ENCODE measurements at regions not wholly inside any gene's neighbourhood (a gene's known extent, or its start where the extent isn't known, plus 50 kb on each side); places are given as distances from the start of the nearest gene placed in this dataset.

DNA sequence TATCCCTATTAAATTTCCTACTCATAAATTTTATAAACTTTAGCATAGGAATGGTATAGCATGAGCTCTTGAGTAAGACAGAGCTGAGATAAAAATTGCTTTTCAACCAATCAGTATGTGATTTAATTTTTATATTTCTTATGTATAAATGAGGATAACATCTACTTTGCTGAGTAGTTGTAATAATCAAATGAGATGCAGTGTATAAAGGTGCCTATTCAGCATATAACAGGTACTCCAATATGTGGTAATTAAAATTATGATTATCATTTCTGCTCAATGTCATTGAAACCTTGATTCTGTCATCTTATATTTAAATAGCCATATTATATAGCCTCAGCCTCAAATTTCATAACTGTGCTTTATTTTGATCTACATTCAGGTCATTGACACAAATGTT, 700.4 kb upstream of the SLC8A1 start:
- Histone ChIP-seq H3K4me1 (ENCODE audit: insufficient read depth, low read length, poor library complexity, severe bottlenecking) (no peaks in the 10 kb centered on the region), H3K4me2 (ENCODE audit: low read length) (no peak overlapping the region), H2AFZ (ENCODE audit: low read length) (no peak overlapping the region), H3K9me2 (ENCODE audit: insufficient read depth, low read length) (no peaks in the 10 kb centered on the region), H3K9me3 (ENCODE audit: low read length) (no peaks in the 10 kb centered on the region), H4K20me1 (ENCODE audit: insufficient read depth, low read length) (no peaks in the 10 kb centered on the region), H3K4me3 (ENCODE audit: low read depth, low read length, poor library complexity, severe bottlenecking) (no peak overlapping the region), H3K79me2 (ENCODE audit: insufficient read depth, low read depth, low read length) (no peaks in the 10 kb centered on the region), H3K27ac (ENCODE audit: low read depth, low read length, poor library complexity, severe bottlenecking) (no peak overlapping the region), H3K36me3 (ENCODE audit: insufficient read depth, low read length) (no peaks in the 10 kb centered on the region)
- intact Hi-C loops (cut with micrococcal nuclease; ENCODE audit: unreplicated experiment) = no loop called here
- DNase-seq (ENCODE audit: low spot score) = no peak
- BruUV-seq (replicated peaks) = no TSS peak
- ChIA-PET POLR2A (interaction anchor here (0.8 to 1.1 kb wide), 2 partner anchors 9 to 38 kb away, joined by 3 to 4 read pairs; no protein-coding TSS in a partner anchor), CTCF (ENCODE audit: unreplicated experiment) (no interaction called here)
- TF ChIP-seq, protein P1, sequence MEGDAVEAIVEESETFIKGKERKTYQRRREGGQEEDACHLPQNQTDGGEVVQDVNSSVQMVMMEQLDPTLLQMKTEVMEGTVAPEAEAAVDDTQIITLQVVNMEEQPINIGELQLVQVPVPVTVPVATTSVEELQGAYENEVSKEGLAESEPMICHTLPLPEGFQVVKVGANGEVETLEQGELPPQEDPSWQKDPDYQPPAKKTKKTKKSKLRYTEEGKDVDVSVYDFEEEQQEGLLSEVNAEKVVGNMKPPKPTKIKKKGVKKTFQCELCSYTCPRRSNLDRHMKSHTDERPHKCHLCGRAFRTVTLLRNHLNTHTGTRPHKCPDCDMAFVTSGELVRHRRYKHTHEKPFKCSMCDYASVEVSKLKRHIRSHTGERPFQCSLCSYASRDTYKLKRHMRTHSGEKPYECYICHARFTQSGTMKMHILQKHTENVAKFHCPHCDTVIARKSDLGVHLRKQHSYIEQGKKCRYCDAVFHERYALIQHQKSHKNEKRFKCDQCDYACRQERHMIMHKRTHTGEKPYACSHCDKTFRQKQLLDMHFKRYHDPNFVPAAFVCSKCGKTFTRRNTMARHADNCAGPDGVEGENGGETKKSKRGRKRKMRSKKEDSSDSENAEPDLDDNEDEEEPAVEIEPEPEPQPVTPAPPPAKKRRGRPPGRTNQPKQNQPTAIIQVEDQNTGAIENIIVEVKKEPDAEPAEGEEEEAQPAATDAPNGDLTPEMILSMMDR (conservative IDR thresholded peaks at IDR 0.05; ENCODE audit: low read length) = no peak
- TF ChIP-seq EZH2phosphoT487 (IDR thresholded peaks at IDR 0.05; ENCODE audit: borderline replicate concordance, low read depth, low read length) = no peak

DNA sequence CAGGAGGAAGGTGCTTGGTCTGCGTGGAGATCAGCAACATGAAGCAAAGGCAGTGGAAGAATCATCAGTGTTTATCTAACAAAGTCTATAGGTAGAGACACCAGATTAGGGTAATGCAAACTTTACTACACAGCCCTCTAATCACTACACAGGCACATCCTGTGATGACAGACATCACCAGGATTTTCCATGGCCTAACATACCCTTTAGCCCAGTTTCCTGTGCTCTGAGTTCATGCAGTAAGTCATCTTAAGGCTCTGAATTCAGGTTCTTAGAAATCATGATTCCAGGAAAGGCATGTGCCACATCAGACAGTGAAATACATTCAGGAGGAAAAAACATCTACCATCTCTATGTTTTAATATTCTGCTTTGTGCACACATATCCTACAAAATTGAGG, 708.5 kb upstream of the SLC8A1 start:
- Histone ChIP-seq H3K4me3 (ENCODE audit: low read depth, low read length, poor library complexity, severe bottlenecking) (no peak overlapping the region), H3K4me1 (ENCODE audit: insufficient read depth, low read length, poor library complexity, severe bottlenecking) (no peaks in the 10 kb centered on the region), H2AFZ (ENCODE audit: low read length) (no peak overlapping the region), H3K79me2 (ENCODE audit: insufficient read depth, low read depth, low read length) (no peaks in the 10 kb centered on the region), H4K20me1 (ENCODE audit: insufficient read depth, low read length) (no peaks in the 10 kb centered on the region), H3K27ac (ENCODE audit: low read depth, low read length, poor library complexity, severe bottlenecking) (no peak overlapping the region), H3K36me3 (ENCODE audit: insufficient read depth, low read length) (no peaks in the 10 kb centered on the region), H3K9me3 (ENCODE audit: low read length) (no peaks in the 10 kb centered on the region), H3K4me2 (ENCODE audit: low read length) (no peak overlapping the region), H3K9me2 (ENCODE audit: insufficient read depth, low read length) (no peaks in the 10 kb centered on the region)
- ChIA-PET CTCF (ENCODE audit: unreplicated experiment) (no interaction called here), POLR2A (no interaction called here)
- DNase-seq (ENCODE audit: low spot score) = no peak
- intact Hi-C loops (cut with micrococcal nuclease; ENCODE audit: unreplicated experiment) = no loop called here
- BruUV-seq (replicated peaks) = no TSS peak
- TF ChIP-seq, protein P1 (conservative IDR thresholded peaks at IDR 0.05; ENCODE audit: low read length) = no peak
- TF ChIP-seq EZH2phosphoT487 (IDR thresholded peaks at IDR 0.05; ENCODE audit: borderline replicate concordance, low read depth, low read length) = no peak

DNA sequence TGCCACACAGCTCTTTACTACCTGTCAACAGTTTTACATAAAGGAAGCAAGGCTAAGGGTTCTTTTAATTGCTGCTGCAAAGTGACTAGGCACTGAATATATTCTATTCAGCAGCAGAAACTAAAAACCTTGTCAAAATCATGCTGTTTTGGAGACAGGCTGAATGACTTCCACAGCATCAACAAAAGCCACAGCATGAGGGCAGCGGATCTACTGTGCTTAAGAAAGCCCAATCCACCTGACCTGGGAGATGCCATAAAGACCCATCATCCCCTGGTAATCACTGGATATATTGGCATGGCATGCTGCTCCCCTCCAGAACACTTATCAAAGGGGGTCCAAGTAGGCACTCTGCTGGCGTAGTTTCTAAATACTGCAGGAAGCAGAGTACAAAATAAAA, 715.1 kb upstream of the SLC8A1 start:
- POLR2A ChIA-PET = no interaction called here
- Histone ChIP-seq H2AFZ (ENCODE audit: low read length) (no peak overlapping the region), H3K36me3 (ENCODE audit: insufficient read depth, low read length) (no peaks in the 10 kb centered on the region), H3K9me3 (ENCODE audit: low read length) (no peaks in the 10 kb centered on the region), H4K20me1 (ENCODE audit: insufficient read depth, low read length) (no peaks in the 10 kb centered on the region), H3K4me2 (ENCODE audit: low read length) (no peak overlapping the region), H3K4me3 (ENCODE audit: low read depth, low read length, poor library complexity, severe bottlenecking) (no peak overlapping the region), H3K4me1 (ENCODE audit: insufficient read depth, low read length, poor library complexity, severe bottlenecking) (no peaks in the 10 kb centered on the region), H3K27ac (ENCODE audit: low read depth, low read length, poor library complexity, severe bottlenecking) (no peak overlapping the region), H3K79me2 (ENCODE audit: insufficient read depth, low read depth, low read length) (no peaks in the 10 kb centered on the region), H3K9me2 (ENCODE audit: insufficient read depth, low read length) (no peaks in the 10 kb centered on the region)
- intact Hi-C loops (cut with micrococcal nuclease; ENCODE audit: unreplicated experiment) = no loop called here
- DNase-seq (ENCODE audit: low spot score) = no peak
- no peak for TF ChIP-seq EZH2phosphoT487 (IDR thresholded peaks at IDR 0.05; ENCODE audit: borderline replicate concordance, low read depth, low read length)
- TF ChIP-seq, protein P1 (conservative IDR thresholded peaks at IDR 0.05; ENCODE audit: low read length) = no peak
- BruUV-seq (replicated peaks) = no TSS peak
- CTCF ChIA-PET (ENCODE audit: unreplicated experiment) = no interaction called here
